ENCODE measurements at regions not wholly inside any gene's neighbourhood (a gene's known extent, or its start where the extent isn't known, plus 50 kb on each side); places are given as distances from the start of the nearest gene placed in this dataset.

GRCh38 chr10:91170418-91170817 is 50.0 kb upstream of the PCGF5 start:
- TF ChIP-seq, protein P1, sequence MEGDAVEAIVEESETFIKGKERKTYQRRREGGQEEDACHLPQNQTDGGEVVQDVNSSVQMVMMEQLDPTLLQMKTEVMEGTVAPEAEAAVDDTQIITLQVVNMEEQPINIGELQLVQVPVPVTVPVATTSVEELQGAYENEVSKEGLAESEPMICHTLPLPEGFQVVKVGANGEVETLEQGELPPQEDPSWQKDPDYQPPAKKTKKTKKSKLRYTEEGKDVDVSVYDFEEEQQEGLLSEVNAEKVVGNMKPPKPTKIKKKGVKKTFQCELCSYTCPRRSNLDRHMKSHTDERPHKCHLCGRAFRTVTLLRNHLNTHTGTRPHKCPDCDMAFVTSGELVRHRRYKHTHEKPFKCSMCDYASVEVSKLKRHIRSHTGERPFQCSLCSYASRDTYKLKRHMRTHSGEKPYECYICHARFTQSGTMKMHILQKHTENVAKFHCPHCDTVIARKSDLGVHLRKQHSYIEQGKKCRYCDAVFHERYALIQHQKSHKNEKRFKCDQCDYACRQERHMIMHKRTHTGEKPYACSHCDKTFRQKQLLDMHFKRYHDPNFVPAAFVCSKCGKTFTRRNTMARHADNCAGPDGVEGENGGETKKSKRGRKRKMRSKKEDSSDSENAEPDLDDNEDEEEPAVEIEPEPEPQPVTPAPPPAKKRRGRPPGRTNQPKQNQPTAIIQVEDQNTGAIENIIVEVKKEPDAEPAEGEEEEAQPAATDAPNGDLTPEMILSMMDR (conservative IDR thresholded peaks at IDR 0.05; ENCODE audit: low read depth, low read length), result no peak
- no peak for TF ChIP-seq EZH2 (IDR thresholded peaks at IDR 0.05; ENCODE audit: borderline replicate concordance, low read depth, low read length, poor library complexity, severe bottlenecking)

Measured in A673 (cell line).